Suprapubic skin (tissue), 3 donors: ENCODE measurements at regions not wholly inside any gene's neighbourhood (a gene's known extent, or its start where the extent isn't known, plus 50 kb on each side); places are given as distances from the start of the nearest gene placed in this dataset.

Experiments
- POLR2AphosphoS5 ChIP-seq, 3 donors: sonication (generic); formaldehyde crosslinking; IDR thresholded peaks; one replicate each; pipeline ENCODE4 v1.6.1; 2017; ENCODE audit warnings: antibody characterized with exemption in 3 of 3
- TF ChIP-seq, protein P1 (sequence below), 2 donors: fragments of 200-600 bp in 1 of 2; fragments of 450-650 bp in 1 of 2; sonication (generic) in 1 of 2; IDR thresholded peaks; one replicate each; pipeline ENCODE4 v1.5.1; 2016 to 2019; ENCODE audit warnings: antibody characterized with exemption in 2 of 2, mild to moderate bottlenecking in 1 of 2, moderate library complexity in 1 of 2

DNA sequence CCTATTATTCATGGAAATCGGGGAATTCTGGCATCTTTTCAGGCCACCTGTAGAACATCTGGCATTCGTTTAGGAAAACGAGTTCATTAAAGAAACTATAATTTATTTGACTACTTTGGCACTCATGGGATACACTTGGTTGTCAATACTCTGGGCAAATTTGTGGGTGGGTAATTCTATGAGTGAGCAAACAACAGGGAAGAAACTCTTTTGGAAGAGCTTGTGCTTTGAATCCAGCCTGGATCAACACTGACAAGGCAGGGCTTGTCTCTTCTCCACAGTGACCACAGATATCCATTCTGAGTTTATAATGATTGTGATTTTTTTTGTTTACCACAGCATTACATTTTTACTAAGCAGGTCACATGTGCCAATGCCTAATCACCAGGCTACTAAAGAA, 394.7 kb downstream of the THBS2 start:
- TF ChIP-seq, protein P1, sequence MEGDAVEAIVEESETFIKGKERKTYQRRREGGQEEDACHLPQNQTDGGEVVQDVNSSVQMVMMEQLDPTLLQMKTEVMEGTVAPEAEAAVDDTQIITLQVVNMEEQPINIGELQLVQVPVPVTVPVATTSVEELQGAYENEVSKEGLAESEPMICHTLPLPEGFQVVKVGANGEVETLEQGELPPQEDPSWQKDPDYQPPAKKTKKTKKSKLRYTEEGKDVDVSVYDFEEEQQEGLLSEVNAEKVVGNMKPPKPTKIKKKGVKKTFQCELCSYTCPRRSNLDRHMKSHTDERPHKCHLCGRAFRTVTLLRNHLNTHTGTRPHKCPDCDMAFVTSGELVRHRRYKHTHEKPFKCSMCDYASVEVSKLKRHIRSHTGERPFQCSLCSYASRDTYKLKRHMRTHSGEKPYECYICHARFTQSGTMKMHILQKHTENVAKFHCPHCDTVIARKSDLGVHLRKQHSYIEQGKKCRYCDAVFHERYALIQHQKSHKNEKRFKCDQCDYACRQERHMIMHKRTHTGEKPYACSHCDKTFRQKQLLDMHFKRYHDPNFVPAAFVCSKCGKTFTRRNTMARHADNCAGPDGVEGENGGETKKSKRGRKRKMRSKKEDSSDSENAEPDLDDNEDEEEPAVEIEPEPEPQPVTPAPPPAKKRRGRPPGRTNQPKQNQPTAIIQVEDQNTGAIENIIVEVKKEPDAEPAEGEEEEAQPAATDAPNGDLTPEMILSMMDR (IDR thresholded peaks at IDR 0.05) = no peak
- TF ChIP-seq POLR2AphosphoS5 (IDR thresholded peaks at IDR 0.05) = no peak
